Testis (tissue), 2 donors: ENCODE measurements at regions not wholly inside any gene's neighbourhood (a gene's known extent, or its start where the extent isn't known, plus 50 kb on each side); places are given as distances from the start of the nearest gene placed in this dataset.

Experiments used
- CTCF ChIP-seq, 3 experiments: fragments of 450-650 bp in 2 of 3; fragments of 200-600 bp in 1 of 3; sonication (generic) in 1 of 3; IDR thresholded peaks; one replicate each; pipeline ENCODE4 v1.5.1; 2016 to 2019; ENCODE audit warnings: antibody characterized with exemption in 3 of 3, mild to moderate bottlenecking in 2 of 3, moderate library complexity in 1 of 3
- POLR2A ChIP-seq: fragments of 450-650 bp; IDR thresholded peaks from one replicate; pipeline ENCODE4 v1.6.1; 2017; ENCODE audit warnings: antibody characterized with exemption, mild to moderate bottlenecking, moderate library complexity

DNA sequence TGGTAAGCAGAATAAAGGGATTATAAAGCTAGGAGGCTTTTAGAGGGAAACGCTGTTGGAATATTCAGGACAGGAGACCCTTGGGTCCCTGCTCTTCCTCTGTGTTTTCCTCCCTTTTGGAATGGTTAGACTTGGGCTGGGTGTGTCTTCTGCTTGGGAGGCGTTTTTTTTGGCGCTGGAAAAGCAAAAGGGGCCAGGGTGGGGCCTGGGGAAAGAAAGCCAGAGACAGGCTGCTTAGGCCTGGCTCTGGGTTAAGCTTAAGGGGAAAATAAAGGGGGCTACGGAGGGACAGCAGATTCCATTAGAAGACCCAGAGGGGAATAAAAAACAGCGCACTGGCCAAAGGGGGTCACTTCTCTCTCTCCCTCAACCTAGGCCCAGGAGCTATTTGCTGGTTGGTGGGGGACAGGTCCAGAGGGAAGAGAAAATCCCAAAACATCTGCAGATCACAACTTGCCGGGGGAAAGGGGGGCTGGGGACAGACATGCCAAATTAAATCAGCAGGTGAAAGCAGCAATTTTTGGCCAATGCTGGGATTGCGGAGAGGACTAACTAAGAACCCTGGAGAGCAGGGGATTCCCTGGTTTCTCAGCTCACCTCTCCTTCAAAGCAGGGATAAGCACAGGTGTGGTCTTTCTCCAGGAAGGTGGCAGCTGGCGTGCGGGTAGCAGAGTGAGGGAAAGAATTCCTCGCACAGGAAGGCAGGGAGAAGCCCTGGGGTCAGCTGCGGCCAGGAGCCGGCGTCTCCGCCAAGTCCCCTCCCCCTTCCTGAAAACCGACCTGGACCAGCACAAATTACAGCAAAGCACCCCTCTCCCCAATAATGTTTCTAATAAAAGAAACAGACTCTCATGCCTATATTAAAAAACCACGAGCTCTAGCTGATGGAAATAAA is 82.2 kb upstream of the AK4 start:
- TF ChIP-seq CTCF (IDR thresholded peaks at IDR 0.05) (no peak), POLR2A (no peak)
